Progenitor cell of endocrine pancreas (in vitro differentiated cells): ENCODE measurements at regions not wholly inside any gene's neighbourhood (a gene's known extent, or its start where the extent isn't known, plus 50 kb on each side); places are given as distances from the start of the nearest gene placed in this dataset.
A peak's percentile ranks its signal among the peaks of the same experiment; 100 is the strongest.

Experiments used
- DNase-seq: peaks from one replicate; pipeline ENCODE4 v3.0.0; 2021; ENCODE audit warnings: low spot score; ENCODE audit not compliant: unreplicated experiment
- H3K27ac Mint-ChIP-seq: 2 replicates; pipeline ENCODE4 v1.8.0; 2021; ENCODE audit warnings: mild to moderate bottlenecking, moderate library complexity, mixed read lengths
- H3K27me3 Mint-ChIP-seq: 2 replicates; pipeline ENCODE4 v1.8.0; 2021; ENCODE audit warnings: mixed read lengths
- H3K36me3 Mint-ChIP-seq: 2 replicates; pipeline ENCODE4 v1.8.0; 2022; ENCODE audit warnings: mixed read lengths; ENCODE audit not compliant: insufficient read depth
- H3K4me1 Mint-ChIP-seq: 2 replicates; pipeline ENCODE4 v1.8.0; 2021; ENCODE audit warnings: low read depth, mixed read lengths
- H3K4me3 Mint-ChIP-seq: 2 replicates; pipeline ENCODE4 v1.8.0; 2021; ENCODE audit warnings: low read depth, mild to moderate bottlenecking, moderate library complexity, mixed read lengths
- H3K9me3 Mint-ChIP-seq: 2 replicates; pipeline ENCODE4 v1.8.0; 2021; ENCODE audit warnings: low read depth, mixed read lengths
- TF ChIP-seq, protein P1 (sequence below): fragments of 200-600 bp; sonication (generic); IDR thresholded peaks from one replicate; pipeline ENCODE4 v1.5.0; 2021; ENCODE audit warnings: antibody characterized with exemption, mild to moderate bottlenecking; ENCODE audit not compliant: unreplicated experiment

DNA sequence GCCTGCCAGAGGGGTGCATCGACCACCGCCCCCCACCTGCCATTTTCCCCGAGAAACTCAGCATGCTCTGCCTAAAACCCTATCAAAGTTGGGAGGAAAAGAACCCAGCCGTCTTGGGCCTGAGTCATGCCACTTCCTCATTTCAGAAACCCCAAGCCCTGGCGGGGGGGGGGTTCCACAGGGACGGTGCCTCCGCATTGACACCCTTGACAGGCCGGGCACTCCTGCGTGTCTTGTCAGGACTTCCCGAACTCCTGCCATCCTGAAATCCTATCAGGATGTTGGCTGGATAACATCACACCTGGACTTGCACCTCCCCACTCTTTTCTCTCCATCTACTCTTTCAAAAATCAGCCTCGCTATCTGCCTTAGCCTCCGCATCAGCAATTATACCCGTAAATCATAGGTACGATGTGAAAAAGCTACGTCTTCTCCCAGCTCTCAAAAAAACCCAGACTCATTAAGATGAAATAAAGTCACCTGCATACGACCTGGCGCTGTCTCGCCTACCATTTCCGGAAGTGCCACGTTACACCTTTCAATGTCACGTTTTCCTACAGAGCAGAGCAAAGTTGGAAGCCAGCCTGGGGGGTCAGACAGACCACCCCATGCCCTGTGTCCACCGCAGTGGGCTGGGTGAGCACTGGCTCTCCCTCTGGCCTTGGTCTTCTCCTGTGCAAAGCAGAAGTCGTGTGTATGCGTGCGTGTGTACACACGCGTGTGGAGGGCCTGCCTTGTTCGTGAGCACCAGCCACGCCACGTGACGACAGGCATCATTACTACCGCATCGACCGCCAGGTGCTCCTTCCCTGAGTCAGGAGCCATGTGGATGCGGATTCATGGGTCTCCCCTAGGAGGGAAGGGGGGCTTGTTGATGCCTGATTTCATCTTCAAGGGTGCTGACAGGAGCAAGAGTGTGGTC is 96.7 kb downstream of the RFLNA start:
- Mint-ChIP-seq H3K36me3 (peaks cover 9% of the 10 kb centered on the region), H3K4me3 (no peak overlapping the region), H3K27me3 (no peaks in the 10 kb centered on the region), H3K27ac (peak overlapping the region; percentile 29), H3K9me3 (no peaks in the 10 kb centered on the region), H3K4me1 (peaks cover 8% of the 10 kb centered on the region)
- no peak for DNase-seq
- TF ChIP-seq, protein P1, sequence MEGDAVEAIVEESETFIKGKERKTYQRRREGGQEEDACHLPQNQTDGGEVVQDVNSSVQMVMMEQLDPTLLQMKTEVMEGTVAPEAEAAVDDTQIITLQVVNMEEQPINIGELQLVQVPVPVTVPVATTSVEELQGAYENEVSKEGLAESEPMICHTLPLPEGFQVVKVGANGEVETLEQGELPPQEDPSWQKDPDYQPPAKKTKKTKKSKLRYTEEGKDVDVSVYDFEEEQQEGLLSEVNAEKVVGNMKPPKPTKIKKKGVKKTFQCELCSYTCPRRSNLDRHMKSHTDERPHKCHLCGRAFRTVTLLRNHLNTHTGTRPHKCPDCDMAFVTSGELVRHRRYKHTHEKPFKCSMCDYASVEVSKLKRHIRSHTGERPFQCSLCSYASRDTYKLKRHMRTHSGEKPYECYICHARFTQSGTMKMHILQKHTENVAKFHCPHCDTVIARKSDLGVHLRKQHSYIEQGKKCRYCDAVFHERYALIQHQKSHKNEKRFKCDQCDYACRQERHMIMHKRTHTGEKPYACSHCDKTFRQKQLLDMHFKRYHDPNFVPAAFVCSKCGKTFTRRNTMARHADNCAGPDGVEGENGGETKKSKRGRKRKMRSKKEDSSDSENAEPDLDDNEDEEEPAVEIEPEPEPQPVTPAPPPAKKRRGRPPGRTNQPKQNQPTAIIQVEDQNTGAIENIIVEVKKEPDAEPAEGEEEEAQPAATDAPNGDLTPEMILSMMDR = no peak

DNA sequence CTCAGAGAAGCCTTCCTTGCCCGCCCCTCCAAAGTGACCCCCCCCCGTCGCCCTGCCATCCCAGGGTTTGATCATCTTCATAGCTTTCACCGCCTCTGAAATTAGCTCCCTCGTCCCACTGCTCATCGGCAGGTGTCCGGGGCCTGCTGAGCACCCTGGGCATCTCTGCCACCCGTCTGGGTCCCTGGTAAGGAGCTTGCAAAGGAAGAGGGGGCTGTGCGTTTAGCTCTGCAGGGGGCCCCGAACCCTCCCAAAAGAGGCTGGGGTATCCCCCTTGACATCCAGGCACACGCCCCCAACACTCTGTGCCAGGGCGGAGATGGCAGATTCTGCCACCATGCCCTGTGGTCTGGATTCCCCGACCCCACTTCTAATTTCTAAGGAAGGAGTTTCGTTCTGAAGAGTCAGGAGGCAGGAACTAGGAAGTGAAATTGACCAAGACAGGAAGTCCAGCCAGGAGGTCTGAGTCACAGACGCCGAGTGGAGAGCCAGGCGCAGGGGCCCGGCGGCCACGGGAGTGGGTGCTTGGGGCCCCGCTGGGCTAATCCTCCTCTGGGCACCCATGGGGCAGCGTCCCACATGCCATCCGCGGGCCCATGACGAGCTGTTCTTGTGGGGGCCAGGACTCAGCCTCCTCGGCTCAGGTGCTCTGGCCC is 95.7 kb downstream of the RFLNA start:
- Mint-ChIP-seq H3K27ac (peak overlapping the region; percentile 52), H3K4me1 (peaks cover 8% of the 10 kb centered on the region), H3K4me3 (no peak overlapping the region), H3K27me3 (no peaks in the 10 kb centered on the region), H3K9me3 (no peaks in the 10 kb centered on the region), H3K36me3 (peaks cover 4% of the 10 kb centered on the region)
- TF ChIP-seq, protein P1 = no peak
- no peak for DNase-seq

DNA sequence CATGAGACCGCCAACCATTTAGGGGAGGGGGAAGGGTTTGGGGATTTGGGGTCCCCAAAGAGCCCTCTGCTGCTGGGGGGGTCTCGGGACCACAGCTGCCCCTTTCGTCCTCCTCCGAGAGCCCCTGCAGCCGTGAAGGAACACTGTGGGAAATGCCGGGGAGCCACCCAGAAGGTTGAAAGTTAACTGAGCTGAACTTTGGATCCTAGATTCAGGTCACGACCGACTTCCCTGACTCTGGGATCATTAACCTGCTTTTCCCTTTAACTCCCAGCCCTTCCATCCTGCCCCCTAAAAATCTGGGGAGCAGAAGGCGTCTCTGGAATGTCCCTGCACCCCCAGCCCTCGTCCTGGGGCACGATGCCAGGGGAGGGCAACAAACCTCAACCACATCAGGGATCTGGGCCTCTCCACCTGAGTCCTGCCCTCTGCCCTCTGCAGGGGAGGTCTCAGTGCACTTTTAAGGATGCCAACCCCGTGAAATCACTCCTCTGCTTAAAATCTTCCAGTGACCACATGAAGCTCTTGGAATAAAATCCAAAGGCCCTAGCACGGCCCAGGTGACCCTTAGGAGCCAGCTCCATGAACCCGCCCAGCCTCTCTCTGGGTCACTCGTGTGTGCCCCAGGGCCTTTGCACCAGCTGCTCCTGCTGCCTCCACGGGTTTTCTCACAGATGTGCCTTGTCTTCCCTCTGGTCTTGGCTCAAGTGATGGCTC is 95.0 kb downstream of the RFLNA start:
- H3K27me3 Mint-ChIP-seq = no peaks in the 10 kb centered on the region
- no peak for DNase-seq
- peaks cover 8% of the 10 kb centered on the region for H3K4me1 Mint-ChIP-seq
- H3K4me3 Mint-ChIP-seq = no peak overlapping the region
- peaks cover 4% of the 10 kb centered on the region for H3K36me3 Mint-ChIP-seq
- peak overlapping the region; percentile 75 for H3K27ac Mint-ChIP-seq
- no peaks in the 10 kb centered on the region for H3K9me3 Mint-ChIP-seq
- TF ChIP-seq, protein P1 = no peak

DNA sequence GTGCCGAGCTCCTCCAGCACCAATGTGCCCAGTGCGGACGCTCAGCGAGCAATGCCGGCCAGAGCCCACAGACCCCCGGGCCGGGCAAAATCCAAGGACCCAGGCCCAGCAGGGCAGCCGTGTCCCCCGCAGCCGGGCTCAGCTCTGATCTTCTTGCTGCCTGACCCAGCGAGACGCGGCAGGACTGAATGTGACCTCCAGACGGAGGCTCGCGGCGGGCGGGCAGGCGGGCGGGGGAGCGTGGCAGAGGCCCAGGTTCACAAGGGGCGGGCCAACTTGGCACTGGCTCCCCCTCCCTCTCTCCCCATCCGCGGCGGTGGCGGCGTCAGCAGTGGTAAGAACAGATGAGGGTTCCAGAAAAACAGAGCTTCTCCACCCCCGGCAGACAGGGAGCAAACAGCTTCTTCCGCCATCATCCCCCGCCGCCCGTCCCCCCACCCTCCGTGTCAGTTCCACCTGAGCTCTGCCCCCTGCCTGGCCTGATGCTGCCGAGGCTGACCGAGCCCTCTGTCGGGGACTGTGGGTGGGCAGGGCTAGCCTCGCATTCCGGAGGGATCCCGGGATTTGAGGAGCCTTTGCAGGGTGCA is 94.3 kb downstream of the RFLNA start:
- Mint-ChIP-seq H3K4me1 (peaks cover 8% of the 10 kb centered on the region), H3K27ac (no peak overlapping the region), H3K4me3 (peak overlapping the region; percentile 7), H3K9me3 (no peaks in the 10 kb centered on the region), H3K27me3 (no peaks in the 10 kb centered on the region), H3K36me3 (peaks cover 5% of the 10 kb centered on the region)
- TF ChIP-seq, protein P1 = no peak
- peak; percentile 22 for DNase-seq

DNA sequence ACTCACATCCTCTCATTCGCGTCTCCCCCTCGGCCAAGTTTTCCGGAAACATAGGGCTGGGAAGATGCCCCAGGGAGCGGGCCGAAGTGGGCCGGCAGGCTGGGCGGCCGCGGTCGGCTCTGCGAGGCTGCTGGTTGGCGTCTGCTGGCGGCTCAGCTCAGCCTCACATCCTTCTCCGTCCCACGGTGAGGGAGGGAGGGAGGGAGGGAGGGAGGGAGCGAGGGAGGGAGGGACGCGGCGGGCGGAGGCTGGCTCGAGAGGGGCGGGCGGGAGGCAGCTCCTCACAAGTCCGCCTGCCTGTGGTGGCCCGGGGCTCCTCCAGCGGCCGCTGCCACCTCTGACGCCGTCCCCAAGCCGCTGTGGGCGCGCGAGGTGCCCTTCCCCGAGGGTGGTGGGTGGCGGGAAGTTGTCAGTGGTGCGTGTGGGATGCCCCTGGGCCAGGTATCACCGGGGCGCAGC is 93.8 kb downstream of the RFLNA start:
- H3K4me3 Mint-ChIP-seq = peak overlapping the region; percentile 7

More for the DNA sequence above, 93.8 kb downstream of the RFLNA start:
- DNase-seq = no peak
- TF ChIP-seq, protein P1 = no peak
- Mint-ChIP-seq H3K9me3 (no peaks in the 10 kb centered on the region), H3K27me3 (no peaks in the 10 kb centered on the region), H3K4me1 (peaks cover 8% of the 10 kb centered on the region), H3K36me3 (peaks cover 5% of the 10 kb centered on the region), H3K27ac (no peak overlapping the region)
